ENCODE measurements at regions not wholly inside any gene's neighbourhood (a gene's known extent, or its start where the extent isn't known, plus 50 kb on each side); places are given as distances from the start of the nearest gene placed in this dataset.

DNA sequence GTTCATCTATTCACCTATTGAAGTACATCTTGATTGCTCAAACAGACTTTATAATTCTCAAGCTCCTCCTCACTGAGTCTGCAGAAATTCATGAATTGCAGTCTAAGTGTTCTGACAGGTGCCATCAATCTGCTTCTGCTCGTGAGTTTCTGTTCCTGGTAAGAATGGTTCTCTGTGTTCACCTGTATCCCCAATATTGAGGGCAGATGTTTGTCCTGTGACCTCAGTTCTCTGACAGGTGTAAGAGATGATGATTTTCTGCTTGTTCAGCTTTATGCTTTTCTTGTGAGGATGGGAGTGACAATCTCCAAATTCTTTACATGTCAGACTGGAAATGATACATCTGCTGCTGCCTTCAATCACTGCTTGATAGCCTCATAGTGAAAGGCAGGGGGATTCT lies 736.9 kb upstream of the COBL start:
- H3K27ac ChIP-seq (ENCODE audit: extremely low read depth, low read depth, low read length): no peak overlapping the region
- no peak overlapping the region for H3K4me3 ChIP-seq (ENCODE audit: low read depth, low read length)
- POLR2A ChIA-PET: no interaction called here
- CTCF ChIA-PET: no interaction called here
- no peaks in the 10 kb centered on the region for H3K9me3 ChIP-seq (ENCODE audit: control insufficient read depth, insufficient read depth, low read depth, low read length)
- H3K36me3 ChIP-seq (ENCODE audit: control insufficient read depth in 2 of 2, insufficient read depth in 1 of 2, low read length in 2 of 2): no peaks in the 10 kb centered on the region
- TF ChIP-seq SP3 (tag by site-specific recombination; IDR thresholded peaks at IDR 0.05) (no peak), ZNF16 (tag by site-specific recombination; IDR thresholded peaks at IDR 0.05; ENCODE audit: low read depth) (no peak), ZNF211 (tag by site-specific recombination; IDR thresholded peaks at IDR 0.05; ENCODE audit: low read depth) (no peak), ZBTB48 (tag by site-specific recombination; IDR thresholded peaks at IDR 0.05) (no peak), IKZF3 (tag by site-specific recombination; IDR thresholded peaks at IDR 0.05) (no peak), ZNF701 (tag by site-specific recombination; IDR thresholded peaks at IDR 0.05) (no peak), BCL11A (tag by site-specific recombination; IDR thresholded peaks at IDR 0.05; ENCODE audit: low read depth) (no peak), ZNF747 (tag by site-specific recombination; IDR thresholded peaks at IDR 0.05) (no peak), ZFP41 (tag by site-specific recombination; IDR thresholded peaks at IDR 0.05; ENCODE audit: borderline replicate concordance) (no peak), BCL6B (tag by site-specific recombination; IDR thresholded peaks at IDR 0.05) (no peak), ZNF214 (tag by site-specific recombination; IDR thresholded peaks at IDR 0.05; ENCODE audit: borderline replicate concordance) (no peak), ZFHX2 (tag by site-specific recombination; conservative IDR thresholded peaks at IDR 0.05) (no peak), KLF16 (tag by site-specific recombination; IDR thresholded peaks at IDR 0.05) (no peak), ZNF626 (tag by site-specific recombination; IDR thresholded peaks at IDR 0.05) (no peak), OVOL3 (tag by site-specific recombination; IDR thresholded peaks at IDR 0.05) (no peak), KLF1 (tag by site-specific recombination; IDR thresholded peaks at IDR 0.05) (no peak), ZNF776 (tag by site-specific recombination; IDR thresholded peaks at IDR 0.05; ENCODE audit: borderline replicate concordance) (no peak)
- TF ChIP-seq, protein P1, sequence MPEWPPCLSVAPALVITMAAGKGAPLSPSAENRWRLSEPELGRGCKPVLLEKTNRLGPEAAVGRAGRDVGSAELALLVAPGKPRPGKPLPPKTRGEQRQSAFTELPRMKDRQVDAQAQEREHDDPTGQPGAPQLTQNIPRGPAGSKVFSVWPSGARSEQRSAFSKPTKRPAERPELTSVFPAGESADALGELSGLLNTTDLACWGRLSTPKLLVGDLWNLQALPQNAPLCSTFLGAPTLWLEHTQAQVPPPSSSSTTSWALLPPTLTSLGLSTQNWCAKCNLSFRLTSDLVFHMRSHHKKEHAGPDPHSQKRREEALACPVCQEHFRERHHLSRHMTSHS (tag by site-specific recombination; IDR thresholded peaks at IDR 0.05): no peak
- no peaks in the 10 kb centered on the region for H3K4me1 ChIP-seq (ENCODE audit: control insufficient read depth, insufficient read depth, low read length)

DNA sequence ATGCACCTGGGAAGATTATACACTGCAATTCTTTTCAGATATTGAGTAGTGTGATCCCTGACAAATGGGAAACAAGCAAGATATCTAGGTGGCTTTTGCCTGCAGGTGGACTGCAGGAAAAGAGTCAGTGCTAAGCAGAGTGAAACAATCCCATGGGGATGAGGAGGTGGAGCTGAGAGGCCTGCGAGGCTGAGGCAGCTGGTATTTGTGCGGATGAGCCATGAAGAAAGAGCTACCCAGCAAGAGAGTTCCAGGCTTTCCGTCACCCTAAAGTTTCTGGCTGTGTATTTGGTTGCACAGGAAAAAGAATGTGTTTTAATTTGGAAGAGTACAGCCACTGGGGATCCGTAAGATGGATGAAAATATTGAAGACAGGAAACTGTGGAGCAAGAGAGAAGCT lies 714.1 kb upstream of the COBL start:
- TF ChIP-seq ZNF133 (tag by site-specific recombination; IDR thresholded peaks at IDR 0.05) (no peak), SP7 (tag by site-specific recombination; IDR thresholded peaks at IDR 0.05) (no peak), ZNF324 (tag by site-specific recombination; IDR thresholded peaks at IDR 0.05) (no peak), KLF9 (tag by site-specific recombination; IDR thresholded peaks at IDR 0.05; ENCODE audit: low read depth) (no peak), ZNF473 (tag by site-specific recombination; IDR thresholded peaks at IDR 0.05) (no peak), ZNF624 (tag by site-specific recombination; IDR thresholded peaks at IDR 0.05) (no peak), ZNF214 (tag by site-specific recombination; IDR thresholded peaks at IDR 0.05; ENCODE audit: borderline replicate concordance) (no peak), ZNF366 (tag by site-specific recombination; conservative IDR thresholded peaks at IDR 0.05) (no peak), TRIM28 (IDR thresholded peaks at IDR 0.05; ENCODE audit: borderline replicate concordance, low read length) (no peak), ZNF561 (tag by site-specific recombination; IDR thresholded peaks at IDR 0.05; ENCODE audit: borderline replicate concordance) (no peak)
- TF ChIP-seq, protein P2, sequence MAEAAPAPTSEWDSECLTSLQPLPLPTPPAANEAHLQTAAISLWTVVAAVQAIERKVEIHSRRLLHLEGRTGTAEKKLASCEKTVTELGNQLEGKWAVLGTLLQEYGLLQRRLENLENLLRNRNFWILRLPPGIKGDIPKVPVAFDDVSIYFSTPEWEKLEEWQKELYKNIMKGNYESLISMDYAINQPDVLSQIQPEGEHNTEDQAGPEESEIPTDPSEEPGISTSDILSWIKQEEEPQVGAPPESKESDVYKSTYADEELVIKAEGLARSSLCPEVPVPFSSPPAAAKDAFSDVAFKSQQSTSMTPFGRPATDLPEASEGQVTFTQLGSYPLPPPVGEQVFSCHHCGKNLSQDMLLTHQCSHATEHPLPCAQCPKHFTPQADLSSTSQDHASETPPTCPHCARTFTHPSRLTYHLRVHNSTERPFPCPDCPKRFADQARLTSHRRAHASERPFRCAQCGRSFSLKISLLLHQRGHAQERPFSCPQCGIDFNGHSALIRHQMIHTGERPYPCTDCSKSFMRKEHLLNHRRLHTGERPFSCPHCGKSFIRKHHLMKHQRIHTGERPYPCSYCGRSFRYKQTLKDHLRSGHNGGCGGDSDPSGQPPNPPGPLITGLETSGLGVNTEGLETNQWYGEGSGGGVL (tag by site-specific recombination; IDR thresholded peaks at IDR 0.05): no peak
- TF ChIP-seq, protein P3, sequence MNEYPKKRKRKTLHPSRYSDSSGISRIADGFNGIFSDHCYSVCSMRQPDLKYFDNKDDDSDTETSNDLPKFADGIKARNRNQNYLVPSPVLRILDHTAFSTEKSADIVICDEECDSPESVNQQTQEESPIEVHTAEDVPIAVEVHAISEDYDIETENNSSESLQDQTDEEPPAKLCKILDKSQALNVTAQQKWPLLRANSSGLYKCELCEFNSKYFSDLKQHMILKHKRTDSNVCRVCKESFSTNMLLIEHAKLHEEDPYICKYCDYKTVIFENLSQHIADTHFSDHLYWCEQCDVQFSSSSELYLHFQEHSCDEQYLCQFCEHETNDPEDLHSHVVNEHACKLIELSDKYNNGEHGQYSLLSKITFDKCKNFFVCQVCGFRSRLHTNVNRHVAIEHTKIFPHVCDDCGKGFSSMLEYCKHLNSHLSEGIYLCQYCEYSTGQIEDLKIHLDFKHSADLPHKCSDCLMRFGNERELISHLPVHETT (tag by site-specific recombination; IDR thresholded peaks at IDR 0.05): no peak
- CTCF ChIA-PET: interaction anchor here (1.2 kb wide), 1 partner anchor 13 kb away, joined by 6 read pairs; no protein-coding TSS in a partner anchor
- H3K4me3 ChIP-seq (ENCODE audit: low read depth, low read length): no peak overlapping the region
- no peaks in the 10 kb centered on the region for H3K9me3 ChIP-seq (ENCODE audit: control insufficient read depth, insufficient read depth, low read depth, low read length)
- H3K4me1 ChIP-seq (ENCODE audit: control insufficient read depth, insufficient read depth, low read length): no peaks in the 10 kb centered on the region
- POLR2A ChIA-PET: no interaction called here
- no peak overlapping the region for H3K27ac ChIP-seq (ENCODE audit: extremely low read depth, low read depth, low read length)
- no peaks in the 10 kb centered on the region for H3K36me3 ChIP-seq (ENCODE audit: control insufficient read depth in 2 of 2, insufficient read depth in 1 of 2, low read length in 2 of 2)

Measured in HEK293 (cell line).